ENCODE measurements at regions not wholly inside any gene's neighbourhood (a gene's known extent, or its start where the extent isn't known, plus 50 kb on each side); places are given as distances from the start of the nearest gene placed in this dataset.

- in situ Hi-C loops (cut with HindIII; ENCODE audit: low pct_unique_long_range_greater_than_20kb, low sequenced_read_pairs): no loop called here
- peaks cover 20% of the 10 kb centered on the region for H3K4me1 ChIP-seq (ENCODE audit: control insufficient read depth, insufficient read depth, low read length)
- ATAC-seq: peak; percentile 67
- BruUV-seq (replicated peaks): no TSS peak
- DNase-seq (ENCODE audit: low read depth, low spot score): no peak
- CTCF ChIA-PET: interaction anchor here (0.7 kb wide), 1 partner anchor 67 kb away, joined by 3 read pairs; no protein-coding TSS in a partner anchor
- no peak overlapping the region for H3K27ac ChIP-seq (ENCODE audit: low read length)
- H3K9me3 ChIP-seq (ENCODE audit: control insufficient read depth, insufficient read depth, low read depth, low read length): no peaks in the 10 kb centered on the region
- POLR2A ChIA-PET: no interaction called here
- H3K36me3 ChIP-seq (ENCODE audit: control insufficient read depth, insufficient read depth, low read length): no peaks in the 10 kb centered on the region
- H3K4me3 ChIP-seq (ENCODE audit: low read depth in 2 of 2, low read length in 2 of 2): no peak overlapping the region
- no peaks in the 10 kb centered on the region for H3K27me3 ChIP-seq (ENCODE audit: control insufficient read depth, insufficient read depth, low read length)
- intact Hi-C loops (cut with micrococcal nuclease; ENCODE audit: unreplicated experiment): no loop called here
- peak; percentile 86 for TF ChIP-seq TCF7L2 (IDR thresholded peaks at IDR 0.05; ENCODE audit: low read depth, low read length)
- TF ChIP-seq SIN3A (IDR thresholded peaks at IDR 0.05; ENCODE audit: borderline replicate concordance, insufficient read depth, low read depth, low read length): no peak
These were observed 64.8 kb downstream of the SYF2 start for GRCh38 chr1:25167269-25168192.

DNA sequence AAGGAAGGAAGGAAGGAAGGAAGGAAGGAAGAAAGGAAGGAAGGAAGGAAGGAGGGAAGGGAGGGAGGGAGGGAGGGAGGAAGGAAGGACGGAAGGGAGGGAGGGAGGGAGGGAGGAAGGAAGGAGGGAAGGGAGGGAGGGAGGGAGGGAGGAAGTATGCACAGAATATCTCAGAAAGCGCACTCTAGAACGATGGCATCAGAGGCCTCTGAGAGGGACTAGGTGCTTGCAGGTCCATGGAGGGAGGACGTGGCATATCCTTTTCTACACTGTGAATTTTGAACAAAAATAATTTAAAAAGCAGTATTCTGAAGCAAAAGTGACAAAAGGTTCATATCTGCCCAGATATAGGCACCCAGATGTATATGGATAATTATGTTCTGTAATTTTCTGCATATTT, 65.5 kb downstream of the SYF2 start:
- DNase-seq (ENCODE audit: low read depth, low spot score): no peak
- Histone ChIP-seq H3K9me3 (ENCODE audit: control insufficient read depth, insufficient read depth, low read depth, low read length) (no peaks in the 10 kb centered on the region), H3K27me3 (ENCODE audit: control insufficient read depth, insufficient read depth, low read length) (no peaks in the 10 kb centered on the region), H3K27ac (ENCODE audit: low read length) (no peak overlapping the region), H3K4me1 (ENCODE audit: control insufficient read depth, insufficient read depth, low read length) (peaks cover 20% of the 10 kb centered on the region), H3K4me3 (ENCODE audit: low read depth in 2 of 2, low read length in 2 of 2) (no peak overlapping the region), H3K36me3 (ENCODE audit: control insufficient read depth, insufficient read depth, low read length) (no peaks in the 10 kb centered on the region)
- intact Hi-C loops (cut with micrococcal nuclease; ENCODE audit: unreplicated experiment): no loop called here
- ATAC-seq: no peak
- ChIA-PET POLR2A (no interaction called here), CTCF (no interaction called here)
- in situ Hi-C loops (cut with HindIII; ENCODE audit: low pct_unique_long_range_greater_than_20kb, low sequenced_read_pairs): no loop called here
- no TSS peak for BruUV-seq (replicated peaks)
- TF ChIP-seq, protein P1, sequence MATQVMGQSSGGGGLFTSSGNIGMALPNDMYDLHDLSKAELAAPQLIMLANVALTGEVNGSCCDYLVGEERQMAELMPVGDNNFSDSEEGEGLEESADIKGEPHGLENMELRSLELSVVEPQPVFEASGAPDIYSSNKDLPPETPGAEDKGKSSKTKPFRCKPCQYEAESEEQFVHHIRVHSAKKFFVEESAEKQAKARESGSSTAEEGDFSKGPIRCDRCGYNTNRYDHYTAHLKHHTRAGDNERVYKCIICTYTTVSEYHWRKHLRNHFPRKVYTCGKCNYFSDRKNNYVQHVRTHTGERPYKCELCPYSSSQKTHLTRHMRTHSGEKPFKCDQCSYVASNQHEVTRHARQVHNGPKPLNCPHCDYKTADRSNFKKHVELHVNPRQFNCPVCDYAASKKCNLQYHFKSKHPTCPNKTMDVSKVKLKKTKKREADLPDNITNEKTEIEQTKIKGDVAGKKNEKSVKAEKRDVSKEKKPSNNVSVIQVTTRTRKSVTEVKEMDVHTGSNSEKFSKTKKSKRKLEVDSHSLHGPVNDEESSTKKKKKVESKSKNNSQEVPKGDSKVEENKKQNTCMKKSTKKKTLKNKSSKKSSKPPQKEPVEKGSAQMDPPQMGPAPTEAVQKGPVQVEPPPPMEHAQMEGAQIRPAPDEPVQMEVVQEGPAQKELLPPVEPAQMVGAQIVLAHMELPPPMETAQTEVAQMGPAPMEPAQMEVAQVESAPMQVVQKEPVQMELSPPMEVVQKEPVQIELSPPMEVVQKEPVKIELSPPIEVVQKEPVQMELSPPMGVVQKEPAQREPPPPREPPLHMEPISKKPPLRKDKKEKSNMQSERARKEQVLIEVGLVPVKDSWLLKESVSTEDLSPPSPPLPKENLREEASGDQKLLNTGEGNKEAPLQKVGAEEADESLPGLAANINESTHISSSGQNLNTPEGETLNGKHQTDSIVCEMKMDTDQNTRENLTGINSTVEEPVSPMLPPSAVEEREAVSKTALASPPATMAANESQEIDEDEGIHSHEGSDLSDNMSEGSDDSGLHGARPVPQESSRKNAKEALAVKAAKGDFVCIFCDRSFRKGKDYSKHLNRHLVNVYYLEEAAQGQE (IDR thresholded peaks at IDR 0.05; ENCODE audit: insufficient read depth in 1 of 2, low read depth in 2 of 2, low read length in 1 of 2): no peak
- TF ChIP-seq SIN3A (IDR thresholded peaks at IDR 0.05; ENCODE audit: borderline replicate concordance, insufficient read depth, low read depth, low read length) (no peak), TCF7L2 (IDR thresholded peaks at IDR 0.05; ENCODE audit: low read depth, low read length) (no peak), POLR2AphosphoS5 (IDR thresholded peaks at IDR 0.05; ENCODE audit: low read depth, low read length) (no peak)
- TF ChIP-seq, protein P2, sequence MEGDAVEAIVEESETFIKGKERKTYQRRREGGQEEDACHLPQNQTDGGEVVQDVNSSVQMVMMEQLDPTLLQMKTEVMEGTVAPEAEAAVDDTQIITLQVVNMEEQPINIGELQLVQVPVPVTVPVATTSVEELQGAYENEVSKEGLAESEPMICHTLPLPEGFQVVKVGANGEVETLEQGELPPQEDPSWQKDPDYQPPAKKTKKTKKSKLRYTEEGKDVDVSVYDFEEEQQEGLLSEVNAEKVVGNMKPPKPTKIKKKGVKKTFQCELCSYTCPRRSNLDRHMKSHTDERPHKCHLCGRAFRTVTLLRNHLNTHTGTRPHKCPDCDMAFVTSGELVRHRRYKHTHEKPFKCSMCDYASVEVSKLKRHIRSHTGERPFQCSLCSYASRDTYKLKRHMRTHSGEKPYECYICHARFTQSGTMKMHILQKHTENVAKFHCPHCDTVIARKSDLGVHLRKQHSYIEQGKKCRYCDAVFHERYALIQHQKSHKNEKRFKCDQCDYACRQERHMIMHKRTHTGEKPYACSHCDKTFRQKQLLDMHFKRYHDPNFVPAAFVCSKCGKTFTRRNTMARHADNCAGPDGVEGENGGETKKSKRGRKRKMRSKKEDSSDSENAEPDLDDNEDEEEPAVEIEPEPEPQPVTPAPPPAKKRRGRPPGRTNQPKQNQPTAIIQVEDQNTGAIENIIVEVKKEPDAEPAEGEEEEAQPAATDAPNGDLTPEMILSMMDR (IDR thresholded peaks at IDR 0.05): no peak

DNA sequence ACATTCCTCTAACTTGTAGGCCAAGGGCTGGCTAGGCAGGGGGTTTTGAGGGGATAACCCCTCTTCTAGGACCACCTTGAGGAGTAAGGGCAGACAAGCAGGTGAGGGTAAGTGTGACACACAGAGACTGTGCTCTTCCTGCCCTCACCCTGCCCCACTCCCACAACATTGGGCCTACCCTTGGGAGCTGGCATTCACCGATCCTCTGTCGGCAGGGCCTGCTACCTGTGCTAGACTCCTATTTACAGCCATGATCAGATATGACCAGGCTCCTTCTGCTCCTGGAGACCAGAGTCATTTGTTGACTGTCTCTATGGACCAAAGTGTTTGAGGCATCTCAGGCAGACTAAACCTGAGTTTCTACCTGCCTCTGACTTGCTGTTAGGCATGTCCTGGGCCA, 68.3 kb downstream of the SYF2 start:
- Histone ChIP-seq H3K27ac (ENCODE audit: low read length) (no peak overlapping the region), H3K27me3 (ENCODE audit: control insufficient read depth, insufficient read depth, low read length) (peaks cover 5% of the 10 kb centered on the region; the same call in 1 of the 2 replicates), H3K4me3 (ENCODE audit: low read depth in 2 of 2, low read length in 2 of 2) (no peak overlapping the region), H3K36me3 (ENCODE audit: control insufficient read depth, insufficient read depth, low read length) (no peaks in the 10 kb centered on the region), H3K4me1 (ENCODE audit: control insufficient read depth, insufficient read depth, low read length) (peaks cover 20% of the 10 kb centered on the region), H3K9me3 (ENCODE audit: control insufficient read depth, insufficient read depth, low read depth, low read length) (no peaks in the 10 kb centered on the region)
- ATAC-seq (no peak), DNase-seq (ENCODE audit: low read depth, low spot score) (no peak)
- in situ Hi-C loops (cut with HindIII; ENCODE audit: low pct_unique_long_range_greater_than_20kb, low sequenced_read_pairs): no loop called here
- ChIA-PET CTCF (no interaction called here), POLR2A (no interaction called here)
- BruUV-seq (replicated peaks): no TSS peak
- TF ChIP-seq, protein P1 (IDR thresholded peaks at IDR 0.05; ENCODE audit: insufficient read depth in 1 of 2, low read depth in 2 of 2, low read length in 1 of 2): no peak
- TF ChIP-seq SIN3A (IDR thresholded peaks at IDR 0.05; ENCODE audit: borderline replicate concordance, insufficient read depth, low read depth, low read length): no peak
- no peak for TF ChIP-seq POLR2AphosphoS5 (IDR thresholded peaks at IDR 0.05; ENCODE audit: low read depth, low read length)
- TF ChIP-seq, protein P2 (IDR thresholded peaks at IDR 0.05): no peak
- TF ChIP-seq TCF7L2 (IDR thresholded peaks at IDR 0.05; ENCODE audit: low read depth, low read length): no peak
- intact Hi-C loops (cut with micrococcal nuclease; ENCODE audit: unreplicated experiment): no loop called here
